ENCODE measurements at regions not wholly inside any gene's neighbourhood (a gene's known extent, or its start where the extent isn't known, plus 50 kb on each side); places are given as distances from the start of the nearest gene placed in this dataset.
"Not testable (repeated sequence)": the region's sequence is repeated elsewhere in the genome, so short reads cannot be mapped to it uniquely, and the experiment has no call there.

GRCh38 chr5:143594902-143595818, 191.7 kb upstream of the NR3C1 start:
- DNase-seq = no peak
- Histone ChIP-seq H3K36me3 (replicated peaks) (no peaks in the 10 kb centered on the region), H3K27me3 (replicated peaks) (no peaks in the 10 kb centered on the region), H3K4me3 (ENCODE audit: low read depth, low read length) (no peak overlapping the region), H3K27ac (peak overlapping the region; percentile 63)
- in situ Hi-C loops (cut with HindIII; ENCODE audit: low pct_ligation_motif_present, low sequenced_read_pairs) = no loop called here
- TF ChIP-seq, protein P1, sequence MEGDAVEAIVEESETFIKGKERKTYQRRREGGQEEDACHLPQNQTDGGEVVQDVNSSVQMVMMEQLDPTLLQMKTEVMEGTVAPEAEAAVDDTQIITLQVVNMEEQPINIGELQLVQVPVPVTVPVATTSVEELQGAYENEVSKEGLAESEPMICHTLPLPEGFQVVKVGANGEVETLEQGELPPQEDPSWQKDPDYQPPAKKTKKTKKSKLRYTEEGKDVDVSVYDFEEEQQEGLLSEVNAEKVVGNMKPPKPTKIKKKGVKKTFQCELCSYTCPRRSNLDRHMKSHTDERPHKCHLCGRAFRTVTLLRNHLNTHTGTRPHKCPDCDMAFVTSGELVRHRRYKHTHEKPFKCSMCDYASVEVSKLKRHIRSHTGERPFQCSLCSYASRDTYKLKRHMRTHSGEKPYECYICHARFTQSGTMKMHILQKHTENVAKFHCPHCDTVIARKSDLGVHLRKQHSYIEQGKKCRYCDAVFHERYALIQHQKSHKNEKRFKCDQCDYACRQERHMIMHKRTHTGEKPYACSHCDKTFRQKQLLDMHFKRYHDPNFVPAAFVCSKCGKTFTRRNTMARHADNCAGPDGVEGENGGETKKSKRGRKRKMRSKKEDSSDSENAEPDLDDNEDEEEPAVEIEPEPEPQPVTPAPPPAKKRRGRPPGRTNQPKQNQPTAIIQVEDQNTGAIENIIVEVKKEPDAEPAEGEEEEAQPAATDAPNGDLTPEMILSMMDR (IDR thresholded peaks at IDR 0.05; ENCODE audit: low read depth, low read length, missing control alignments) = no peak

GRCh38 chr5:143593723-143594122, 190.2 kb upstream of the NR3C1 start:
- in situ Hi-C loops (cut with HindIII; ENCODE audit: low pct_ligation_motif_present, low sequenced_read_pairs) = no loop called here
- TF ChIP-seq, protein P1 (IDR thresholded peaks at IDR 0.05; ENCODE audit: low read depth, low read length, missing control alignments) = no peak
- Histone ChIP-seq H3K36me3 (replicated peaks) (no peaks in the 10 kb centered on the region), H3K27ac (no peak overlapping the region), H3K27me3 (replicated peaks) (no peaks in the 10 kb centered on the region), H3K4me3 (ENCODE audit: low read depth, low read length) (no peak overlapping the region)
- DNase-seq = no peak

GRCh38 chr5:143592648-143593047, 189.2 kb upstream of the NR3C1 start:
- peak; percentile 44 for DNase-seq
- TF ChIP-seq, protein P1 (IDR thresholded peaks at IDR 0.05; ENCODE audit: low read depth, low read length, missing control alignments) = no peak
- no peaks in the 10 kb centered on the region for H3K36me3 ChIP-seq (replicated peaks)
- H3K4me3 ChIP-seq (ENCODE audit: low read depth, low read length) = no peak overlapping the region
- H3K27me3 ChIP-seq (replicated peaks) = no peaks in the 10 kb centered on the region
- H3K27ac ChIP-seq = no peak overlapping the region
- in situ Hi-C loops (cut with HindIII; ENCODE audit: low pct_ligation_motif_present, low sequenced_read_pairs) = no loop called here

GRCh38 chr5:143588933-143589662, 185.6 kb upstream of the NR3C1 start:
- H3K36me3 ChIP-seq (replicated peaks) = no peaks in the 10 kb centered on the region
- TF ChIP-seq, protein P1 (IDR thresholded peaks at IDR 0.05; ENCODE audit: low read depth, low read length, missing control alignments) = no peak
- no peaks in the 10 kb centered on the region for H3K27me3 ChIP-seq (replicated peaks)
- DNase-seq = no peak
- no peak overlapping the region for H3K4me3 ChIP-seq (ENCODE audit: low read depth, low read length)
- H3K27ac ChIP-seq = no peak overlapping the region
- in situ Hi-C loops (cut with HindIII; ENCODE audit: low pct_ligation_motif_present, low sequenced_read_pairs) = no loop called here

DNA sequence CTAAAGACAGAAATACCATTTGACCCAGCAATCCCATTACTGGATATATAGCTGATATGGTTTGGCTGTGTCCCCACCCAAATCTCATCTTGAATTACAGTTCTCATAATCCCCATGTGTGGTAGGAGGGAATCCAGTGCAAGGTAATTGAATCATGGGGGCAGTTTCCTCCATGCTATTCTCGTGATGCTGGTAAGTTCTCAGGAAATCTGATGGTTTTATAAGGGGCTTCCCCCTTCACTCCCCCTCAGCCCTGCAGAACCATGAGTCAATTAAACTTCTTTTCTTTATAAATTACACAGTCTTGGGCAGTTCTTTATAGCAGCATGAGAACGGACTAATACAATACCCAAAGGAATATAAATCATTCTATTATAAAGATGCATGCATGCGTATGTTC, 184.6 kb upstream of the NR3C1 start:
- H3K27me3 ChIP-seq (replicated peaks); H3K4me3 ChIP-seq (ENCODE audit: low read depth, low read length); H3K36me3 ChIP-seq (replicated peaks); DNase-seq; in situ Hi-C loops (cut with HindIII; ENCODE audit: low pct_ligation_motif_present, low sequenced_read_pairs); H3K27ac ChIP-seq: not testable (repeated sequence)

DNA sequence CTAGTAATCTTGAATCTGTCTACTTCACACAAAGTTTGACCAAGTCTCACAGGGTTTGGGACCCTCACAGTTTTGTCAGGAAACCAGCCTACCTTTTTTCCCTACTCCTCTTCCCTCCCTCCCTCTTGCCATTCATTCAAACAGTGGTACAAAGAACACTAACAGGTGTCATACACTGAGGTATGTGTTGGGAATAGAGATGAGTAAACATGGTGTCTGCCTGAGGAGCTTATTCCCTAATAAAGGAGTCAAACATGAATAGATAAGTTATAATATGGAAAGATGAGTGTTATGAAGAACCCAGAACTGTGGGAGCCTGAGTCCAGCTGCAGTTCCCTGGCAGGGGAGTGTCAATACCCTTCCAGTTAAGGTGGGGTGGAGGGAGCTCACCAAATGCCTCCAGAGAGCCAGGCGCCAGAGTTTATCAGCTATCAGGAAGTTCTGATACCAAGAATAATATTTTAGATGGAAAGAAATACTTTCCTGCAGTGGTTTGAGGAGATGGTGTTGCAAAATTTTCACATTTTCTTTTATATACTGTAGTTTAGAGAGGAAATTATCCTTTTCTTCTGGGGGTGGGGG, 183.4 kb upstream of the NR3C1 start:
- TF ChIP-seq, protein P1 (IDR thresholded peaks at IDR 0.05; ENCODE audit: low read depth, low read length, missing control alignments) = no peak
- no peaks in the 10 kb centered on the region for H3K27me3 ChIP-seq (replicated peaks)
- H3K4me3 ChIP-seq (ENCODE audit: low read depth, low read length) = no peak overlapping the region
- in situ Hi-C loops (cut with HindIII; ENCODE audit: low pct_ligation_motif_present, low sequenced_read_pairs) = no loop called here
- H3K36me3 ChIP-seq (replicated peaks) = no peaks in the 10 kb centered on the region
- H3K27ac ChIP-seq = no peak overlapping the region
- no peak for DNase-seq

Data from brain microvascular endothelial cell (primary cell).